H7 (cell line): ENCODE measurements at regions not wholly inside any gene's neighbourhood (a gene's known extent, or its start where the extent isn't known, plus 50 kb on each side); places are given as distances from the start of the nearest gene placed in this dataset.

Experiments
- DNase-seq: peaks from one replicate; pipeline ENCODE4 v3.0.0; 2012
- H3K27me3 ChIP-seq: 2 replicates; pipeline ENCODE4 v1.6.0; 2011; ENCODE audit warnings: mild to moderate bottlenecking, low read length; ENCODE audit not compliant: control insufficient read depth, insufficient read depth
- H3K36me3 ChIP-seq: replicated peaks from 2 replicates; pipeline ENCODE4 v1.5.1; 2011; ENCODE audit warnings: low read length; ENCODE audit not compliant: control insufficient read depth, insufficient read depth
- H3K4me3 ChIP-seq: 2 replicates; pipeline ENCODE4 v1.5.1; 2011; ENCODE audit warnings: low read depth, mild to moderate bottlenecking, control low read depth, low read length, moderate library complexity; ENCODE audit not compliant: insufficient read depth

- Histone ChIP-seq H3K4me3 (no peak overlapping the region), H3K36me3 (no peaks in the 10 kb centered on the region), H3K27me3 (peaks cover 3% of the 10 kb centered on the region; the same call in 1 of the 2 replicates)
- no peak for DNase-seq
Observed at GRCh38 chr2:217367464-217367863, 507.6 kb upstream of the TNP1 start.

GRCh38 chr2:217366966-217367365 is 507.1 kb upstream of the TNP1 start:
- DNase-seq, result no peak
- Histone ChIP-seq H3K27me3 (peaks cover 3% of the 10 kb centered on the region; the same call in 1 of the 2 replicates), H3K4me3 (no peak overlapping the region), H3K36me3 (no peaks in the 10 kb centered on the region)

- DNase-seq, result no peak
- Histone ChIP-seq H3K36me3 (no peaks in the 10 kb centered on the region), H3K27me3 (peaks cover 3% of the 10 kb centered on the region; the same call in 1 of the 2 replicates), H3K4me3 (no peak overlapping the region)
Observed at GRCh38 chr2:217366266-217366895, 506.5 kb upstream of the TNP1 start.

- no peaks in the 10 kb centered on the region for H3K36me3 ChIP-seq
- DNase-seq, result no peak
- no peak overlapping the region for H3K4me3 ChIP-seq
- peaks cover 3% of the 10 kb centered on the region; the same call in 1 of the 2 replicates for H3K27me3 ChIP-seq
Observed at GRCh38 chr2:217365656-217366055, 505.8 kb upstream of the TNP1 start.

- DNase-seq, result no peak
- Histone ChIP-seq H3K36me3 (no peaks in the 10 kb centered on the region), H3K27me3 (peaks cover 3% of the 10 kb centered on the region; the same call in 1 of the 2 replicates), H3K4me3 (no peak overlapping the region)
Observed at GRCh38 chr2:217364224-217364623, 504.4 kb upstream of the TNP1 start.

- no peak for DNase-seq
- H3K4me3 ChIP-seq, result no peak overlapping the region
- H3K27me3 ChIP-seq, result peaks cover 3% of the 10 kb centered on the region; the same call in 1 of the 2 replicates
- no peaks in the 10 kb centered on the region for H3K36me3 ChIP-seq
Observed at GRCh38 chr2:217363470-217363869, 503.6 kb upstream of the TNP1 start.

- no peaks in the 10 kb centered on the region for H3K36me3 ChIP-seq
- no peak for DNase-seq
- no peak overlapping the region for H3K4me3 ChIP-seq
- peaks cover 3% of the 10 kb centered on the region; the same call in 1 of the 2 replicates for H3K27me3 ChIP-seq
Observed at GRCh38 chr2:217362710-217363109, 502.8 kb upstream of the TNP1 start.

- H3K36me3 ChIP-seq, result no peaks in the 10 kb centered on the region
- DNase-seq, result no peak
- peaks cover 3% of the 10 kb centered on the region; the same call in 1 of the 2 replicates for H3K27me3 ChIP-seq
- no peak overlapping the region for H3K4me3 ChIP-seq
Observed at GRCh38 chr2:217362286-217362685, 502.4 kb upstream of the TNP1 start.

- no peak overlapping the region for H3K4me3 ChIP-seq
- H3K27me3 ChIP-seq, result peaks cover 3% of the 10 kb centered on the region; the same call in 1 of the 2 replicates
- DNase-seq, result no peak
- H3K36me3 ChIP-seq, result no peaks in the 10 kb centered on the region
Observed at GRCh38 chr2:217361483-217361880, 501.6 kb upstream of the TNP1 start.

GRCh38 chr2:217360781-217361482 is 501.1 kb upstream of the TNP1 start:
- Histone ChIP-seq H3K27me3 (peaks cover 3% of the 10 kb centered on the region; the same call in 1 of the 2 replicates), H3K36me3 (no peaks in the 10 kb centered on the region), H3K4me3 (no peak overlapping the region)
- DNase-seq, result no peak

GRCh38 chr2:217360111-217360510 is 500.2 kb upstream of the TNP1 start:
- Histone ChIP-seq H3K4me3 (no peak overlapping the region), H3K36me3 (no peaks in the 10 kb centered on the region), H3K27me3 (peaks cover 3% of the 10 kb centered on the region; the same call in 1 of the 2 replicates)
- no peak for DNase-seq

GRCh38 chr2:217357886-217358620 is 498.2 kb upstream of the TNP1 start:
- DNase-seq, result peak; percentile 8
- no peaks in the 10 kb centered on the region for H3K36me3 ChIP-seq
- H3K27me3 ChIP-seq, result no peaks in the 10 kb centered on the region; the same call in 1 of the 2 replicates
- no peak overlapping the region for H3K4me3 ChIP-seq

- no peak for DNase-seq
Observed at GRCh38 chr2:217356781-217357180, 496.9 kb upstream of the TNP1 start.

GRCh38 chr2:217356142-217356541 is 496.3 kb upstream of the TNP1 start:
- no peak overlapping the region for H3K4me3 ChIP-seq
- H3K36me3 ChIP-seq, result no peaks in the 10 kb centered on the region
- no peaks in the 10 kb centered on the region; the same call in 1 of the 2 replicates for H3K27me3 ChIP-seq
- no peak for DNase-seq

More at GRCh38 chr2:217356781-217357180, 496.9 kb upstream of the TNP1 start:
- Histone ChIP-seq H3K36me3 (no peaks in the 10 kb centered on the region), H3K27me3 (no peaks in the 10 kb centered on the region; the same call in 1 of the 2 replicates), H3K4me3 (no peak overlapping the region)
